ENCODE measurements at regions not wholly inside any gene's neighbourhood (a gene's known extent, or its start where the extent isn't known, plus 50 kb on each side); places are given as distances from the start of the nearest gene placed in this dataset.

GRCh38 chr13:76439546-76439945 is 446.7 kb downstream of the KCTD12 start:
- H3K79me2 ChIP-seq (ENCODE audit: control insufficient read depth, insufficient read depth, low read length), result no peaks in the 10 kb centered on the region
- H4K20me1 ChIP-seq (replicated peaks; ENCODE audit: control insufficient read depth, extremely low read depth, insufficient read depth, low read length), result no peaks in the 10 kb centered on the region
- DNase-seq (ENCODE audit: low read depth, low spot score) (no peak), FAIRE-seq (no peak)
- no peak overlapping the region for H3K4me3 ChIP-seq (replicated peaks in 1 of 3; ENCODE audit: insufficient read depth in 1 of 3, low read depth in 1 of 3, low read length in 3 of 3)
- H3K4me2 ChIP-seq (ENCODE audit: insufficient read depth, low read length), result no peak overlapping the region
- CTCF ChIA-PET, result no interaction called here
- H3K4me1 ChIP-seq (ENCODE audit: control insufficient read depth, extremely low read depth, insufficient read depth, low read length), result no peaks in the 10 kb centered on the region
- TF ChIP-seq POLR2AphosphoS5 (IDR thresholded peaks at IDR 0.05; ENCODE audit: insufficient read depth, low read depth, low read length) (no peak), JUN (IDR thresholded peaks at IDR 0.05; ENCODE audit: borderline replicate concordance, insufficient read depth, insufficient read length, low read depth) (no peak), POLR2A (IDR thresholded peaks at IDR 0.05; ENCODE audit: low read depth, low read length) (no peak), MAX (IDR thresholded peaks at IDR 0.05; ENCODE audit: insufficient read depth, insufficient read length) (no peak), GATA2 (IDR thresholded peaks at IDR 0.05; ENCODE audit: insufficient read depth, insufficient read length, low read depth, low read length) (no peak), EZH2 (IDR thresholded peaks at IDR 0.05; ENCODE audit: borderline replicate concordance, low read depth, low read length, severe bottlenecking) (no peak), MYC (IDR thresholded peaks at IDR 0.05; ENCODE audit: low read depth, low read length) (no peak)
- TF ChIP-seq, protein P1, sequence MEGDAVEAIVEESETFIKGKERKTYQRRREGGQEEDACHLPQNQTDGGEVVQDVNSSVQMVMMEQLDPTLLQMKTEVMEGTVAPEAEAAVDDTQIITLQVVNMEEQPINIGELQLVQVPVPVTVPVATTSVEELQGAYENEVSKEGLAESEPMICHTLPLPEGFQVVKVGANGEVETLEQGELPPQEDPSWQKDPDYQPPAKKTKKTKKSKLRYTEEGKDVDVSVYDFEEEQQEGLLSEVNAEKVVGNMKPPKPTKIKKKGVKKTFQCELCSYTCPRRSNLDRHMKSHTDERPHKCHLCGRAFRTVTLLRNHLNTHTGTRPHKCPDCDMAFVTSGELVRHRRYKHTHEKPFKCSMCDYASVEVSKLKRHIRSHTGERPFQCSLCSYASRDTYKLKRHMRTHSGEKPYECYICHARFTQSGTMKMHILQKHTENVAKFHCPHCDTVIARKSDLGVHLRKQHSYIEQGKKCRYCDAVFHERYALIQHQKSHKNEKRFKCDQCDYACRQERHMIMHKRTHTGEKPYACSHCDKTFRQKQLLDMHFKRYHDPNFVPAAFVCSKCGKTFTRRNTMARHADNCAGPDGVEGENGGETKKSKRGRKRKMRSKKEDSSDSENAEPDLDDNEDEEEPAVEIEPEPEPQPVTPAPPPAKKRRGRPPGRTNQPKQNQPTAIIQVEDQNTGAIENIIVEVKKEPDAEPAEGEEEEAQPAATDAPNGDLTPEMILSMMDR (IDR thresholded peaks at IDR 0.05; ENCODE audit: extremely low read depth in 1 of 2, insufficient read depth in 1 of 2, low read depth in 1 of 2, low read length in 2 of 2), result no peak
- H3K27ac ChIP-seq (ENCODE audit: insufficient read depth, low read depth, low read length), result no peak overlapping the region
- no peaks in the 10 kb centered on the region for H3K36me3 ChIP-seq (ENCODE audit: control insufficient read depth in 2 of 2, extremely low read depth in 1 of 2, insufficient read depth in 2 of 2, low read length in 2 of 2)
- no peak overlapping the region for H3K9ac ChIP-seq (replicated peaks; ENCODE audit: extremely low read depth, insufficient read depth, low read length)
- H2AFZ ChIP-seq (ENCODE audit: low read depth, low read length), result no peak overlapping the region
- no peaks in the 10 kb centered on the region for H3K9me1 ChIP-seq (replicated peaks; ENCODE audit: control insufficient read depth, extremely low read depth, insufficient read depth, low read length)
- no peaks in the 10 kb centered on the region for H3K27me3 ChIP-seq (ENCODE audit: control insufficient read depth in 2 of 2, insufficient read depth in 2 of 2, low read length in 2 of 2)
- intact Hi-C loops (cut with micrococcal nuclease), result no loop called here
- BruUV-seq (replicated peaks), result no TSS peak
- dilution Hi-C loops (cut with MboI; ENCODE audit: extremely low pct_ligation_motif_present, low sequenced_read_pairs), result no loop called here
- POLR2A ChIA-PET, result no interaction called here
- H3K9me3 ChIP-seq (replicated peaks; ENCODE audit: control insufficient read depth, insufficient read depth, low read length), result no peaks in the 10 kb centered on the region

Data from endothelial cell of umbilical vein (primary cell).